H9 (cell line): ENCODE measurements at regions not wholly inside any gene's neighbourhood (a gene's known extent, or its start where the extent isn't known, plus 50 kb on each side); places are given as distances from the start of the nearest gene placed in this dataset.

Source experiments
- DNase-seq: peaks from one replicate; pipeline ENCODE4 v3.0.0-alpha.2; 2017
- H2AFZ ChIP-seq: one replicate; pipeline ENCODE4 v1.6.1; 2013; ENCODE audit warnings: mild to moderate bottlenecking, low read length, control low read depth, moderate library complexity
- H2AK5ac ChIP-seq: 2 replicates; pipeline ENCODE4 v1.6.1; 2013; ENCODE audit warnings: low read length, control low read depth, mixed read lengths; ENCODE audit not compliant: insufficient read length
- H2BK120ac ChIP-seq: one replicate; pipeline ENCODE4 v1.6.1; 2013; ENCODE audit warnings: low read depth, mild to moderate bottlenecking, low read length, control low read depth, inconsistent platforms; ENCODE audit not compliant: poor library complexity, severe bottlenecking
- H2BK12ac ChIP-seq: 2 replicates; pipeline ENCODE4 v1.6.1; 2013; ENCODE audit warnings: low read length, control low read depth, mixed read lengths, low read depth; ENCODE audit not compliant: insufficient read length
- H2BK15ac ChIP-seq: 2 replicates; pipeline ENCODE4 v1.6.1; 2013; ENCODE audit warnings: low read depth, low read length, control low read depth
- H2BK20ac ChIP-seq: one replicate; pipeline ENCODE4 v1.6.1; 2013; ENCODE audit warnings: low read depth, mild to moderate bottlenecking, low read length, control low read depth, inconsistent platforms; ENCODE audit not compliant: poor library complexity, severe bottlenecking
- H2BK5ac ChIP-seq: 2 replicates; pipeline ENCODE4 v1.6.1; 2013; ENCODE audit warnings: low read length, control low read depth, mixed read lengths; ENCODE audit not compliant: insufficient read length
- H3K14ac ChIP-seq: 2 replicates; pipeline ENCODE4 v1.6.1; 2013; ENCODE audit warnings: low read length, control low read depth; ENCODE audit not compliant: insufficient read depth
- H3K18ac ChIP-seq: 2 replicates; pipeline ENCODE4 v1.6.1; 2013; ENCODE audit warnings: low read depth, mild to moderate bottlenecking, mixed read lengths, low read length, control low read depth; ENCODE audit not compliant: insufficient read length
- H3K23ac ChIP-seq: 2 replicates; pipeline ENCODE4 v1.6.1; 2013; ENCODE audit warnings: low read length, control low read depth, mixed read lengths, low read depth; ENCODE audit not compliant: insufficient read length
- H3K23me2 ChIP-seq: 2 replicates; pipeline ENCODE4 v1.6.1; 2013; ENCODE audit warnings: low read depth, mild to moderate bottlenecking, mixed read lengths, low read length, control low read depth; ENCODE audit not compliant: insufficient read length, poor library complexity, severe bottlenecking
- H3K27ac ChIP-seq: 2 replicates; pipeline ENCODE4 v1.5.1; 2013; ENCODE audit warnings: low read length, control low read depth, mixed read lengths, low read depth; ENCODE audit not compliant: insufficient read length
- H3K27me3 ChIP-seq: 2 replicates; pipeline ENCODE4 v1.6.1; 2013; ENCODE audit warnings: low read length, control low read depth, inconsistent platforms; ENCODE audit not compliant: insufficient read depth
- H3K4ac ChIP-seq: 2 replicates; pipeline ENCODE4 v1.6.1; 2013; ENCODE audit warnings: low read depth, mild to moderate bottlenecking, control low read depth, inconsistent platforms, low read length, moderate library complexity
- H3K4me1 ChIP-seq: 2 replicates; pipeline ENCODE4 v1.6.1; 2013; ENCODE audit warnings: low read length, control low read depth, inconsistent platforms; ENCODE audit not compliant: insufficient read depth
- H3K4me2 ChIP-seq: 2 replicates; pipeline ENCODE4 v1.6.1; 2013; ENCODE audit warnings: low read length, control low read depth, mixed read lengths; ENCODE audit not compliant: insufficient read length, insufficient read depth
- H3K56ac ChIP-seq: 2 replicates; pipeline ENCODE4 v1.6.1; 2013; ENCODE audit warnings: low read depth, mild to moderate bottlenecking, mixed read lengths, low read length, control low read depth; ENCODE audit not compliant: insufficient read length
- H3K79me1 ChIP-seq: 2 replicates; pipeline ENCODE4 v1.6.1; 2013; ENCODE audit warnings: low read depth, mild to moderate bottlenecking, moderate library complexity, low read length, control low read depth, inconsistent platforms; ENCODE audit not compliant: insufficient read depth, poor library complexity, severe bottlenecking
- H3K79me2 ChIP-seq: 2 replicates; pipeline ENCODE4 v1.6.1; 2013; ENCODE audit warnings: low read length, control low read depth, inconsistent platforms; ENCODE audit not compliant: insufficient read depth
- H3K9ac ChIP-seq: 2 replicates; pipeline ENCODE4 v1.6.1; 2013; ENCODE audit warnings: low read length, control low read depth, mixed read lengths; ENCODE audit not compliant: insufficient read length; ENCODE audit errors: extremely low read depth
- H3K9me3 ChIP-seq: one replicate; pipeline ENCODE4 v1.6.1; 2013; ENCODE audit warnings: low read depth, low read length, inconsistent platforms; ENCODE audit not compliant: control insufficient read depth
- H3T11ph ChIP-seq: one replicate; pipeline ENCODE4 v1.6.1; 2013; ENCODE audit warnings: mild to moderate bottlenecking, low read length, control low read depth, inconsistent platforms
- H4K20me1 ChIP-seq: one replicate; pipeline ENCODE4 v1.6.1; 2013; ENCODE audit not compliant: control insufficient read depth, insufficient read length, insufficient read depth
- H4K5ac ChIP-seq: 2 replicates; pipeline ENCODE4 v1.6.1; 2013; ENCODE audit warnings: low read depth, mild to moderate bottlenecking, mixed read lengths, low read length, control low read depth; ENCODE audit not compliant: insufficient read length
- H4K8ac ChIP-seq: replicated peaks from 2 replicates; pipeline ENCODE4 v1.6.1; 2013; ENCODE audit warnings: low read length, control low read depth, mixed read lengths, low read depth; ENCODE audit not compliant: insufficient read length
- H4K91ac ChIP-seq: 2 replicates; pipeline ENCODE4 v1.6.1; 2013; ENCODE audit warnings: low read depth, mild to moderate bottlenecking, moderate library complexity, mixed read lengths, low read length, control low read depth; ENCODE audit not compliant: insufficient read length
- H3K27ac Mint-ChIP-seq, 3 experiments: 2 replicates in 2 of 3; 3 replicates in 1 of 3; pipeline ENCODE4 v1.8.0; 2020 to 2021; ENCODE audit warnings: mixed read lengths in 3 of 3, mild to moderate bottlenecking in 1 of 3, moderate library complexity in 1 of 3
- H3K27me3 Mint-ChIP-seq: 2 replicates; pipeline ENCODE4 v1.8.0; 2021; ENCODE audit warnings: low read depth, mild to moderate bottlenecking, moderate library complexity, mixed read lengths
- H3K36me3 Mint-ChIP-seq, 3 experiments: 2 replicates in 2 of 3; 3 replicates in 1 of 3; pipeline ENCODE4 v1.8.0; 2020 to 2021; ENCODE audit warnings: low read depth in 3 of 3, mixed read lengths in 3 of 3; ENCODE audit not compliant: insufficient read depth in 1 of 3
- H3K4me1 Mint-ChIP-seq, 2 experiments: 2 replicates each; pipeline ENCODE4 v1.8.0; 2020; ENCODE audit warnings: mixed read lengths in 2 of 2
- H3K4me3 Mint-ChIP-seq, 2 experiments: 2 replicates in 1 of 2; 3 replicates in 1 of 2; pipeline ENCODE4 v1.8.0; 2020 to 2021; ENCODE audit warnings: mild to moderate bottlenecking in 2 of 2, mixed read lengths in 2 of 2, moderate library complexity in 1 of 2
- H3K9me3 Mint-ChIP-seq, 2 experiments: 2 replicates in 1 of 2; 3 replicates in 1 of 2; pipeline ENCODE4 v1.8.0; 2020; ENCODE audit warnings: mild to moderate bottlenecking in 2 of 2, mixed read lengths in 2 of 2, moderate library complexity in 1 of 2
- CTCF ChIP-seq: fragments of 200-600 bp; sonication (generic); conservative IDR thresholded peaks from 3 replicates; pipeline ENCODE4 v1.8.0; 2021; ENCODE audit warnings: antibody characterized with exemption, mild to moderate bottlenecking
- WGBS: extraction: QIAGEN DNeasy Blood & Tissue Kit; methylation state at CpG from one replicate; pipeline ENCODE4 v1.1.7; 2013; ENCODE audit warnings: missing lambda C conversion rate, low lambda C conversion rate, mixed read lengths; ENCODE audit not compliant: insufficient read length; ENCODE audit errors: extremely low coverage; 5-methylcytosine and 5-hydroxymethylcytosine counted together

GRCh38 chr2:54054774-54055173 lies 60.6 kb upstream of the ACYP2 start:
- Histone ChIP-seq H3K9me3 (no peaks in the 10 kb centered on the region), H2BK20ac (no peak overlapping the region), H2AK5ac (no peak overlapping the region), H3K23ac (no peak overlapping the region), H4K20me1 (no peaks in the 10 kb centered on the region), H3K4ac (no peak overlapping the region), H3K79me2 (no peaks in the 10 kb centered on the region), H3K56ac (no peak overlapping the region), H3K79me1 (no peaks in the 10 kb centered on the region), H3K4me2 (no peak overlapping the region), H3K4me1 (no peaks in the 10 kb centered on the region), H3K9ac (no peak overlapping the region), H2BK15ac (no peak overlapping the region), H4K91ac (no peak overlapping the region), H3K27ac (no peak overlapping the region), H4K8ac (no peak overlapping the region), H3K23me2 (no peaks in the 10 kb centered on the region), H2BK12ac (no peak overlapping the region), H2BK5ac (no peak overlapping the region), H3K27me3 (no peaks in the 10 kb centered on the region), H3K18ac (no peak overlapping the region), H4K5ac (no peak overlapping the region), H2AFZ (no peak overlapping the region), H2BK120ac (no peak overlapping the region), H3K14ac (no peak overlapping the region), H3T11ph (no peak overlapping the region)
- Mint-ChIP-seq H3K4me3 (no peak overlapping the region), H3K36me3 (peaks cover 11 to 22% (median 14%) of the 10 kb centered on the region in 3 experiments), H3K27ac (no peak overlapping the region), H3K4me1 (no peaks in the 10 kb centered on the region), H3K27me3 (no peaks in the 10 kb centered on the region; the same call in 1 of the 2 replicates), H3K9me3 (peaks cover 18 to 22% of the 10 kb centered on the region in 2 experiments)
- no CpG with 5 or more reads among the region's 4 CpGs for WGBS
- DNase-seq = no peak
- TF ChIP-seq CTCF = no peak
